Gastroesophageal sphincter (tissue), 4 donors: ENCODE measurements at regions not wholly inside any gene's neighbourhood (a gene's known extent, or its start where the extent isn't known, plus 50 kb on each side); places are given as distances from the start of the nearest gene placed in this dataset.
"Not testable (repeated sequence)": the region's sequence is repeated elsewhere in the genome, so short reads cannot be mapped to it uniquely, and the experiment has no call there.

Experiments
- ATAC-seq: fragments of 150-250 bp; one replicate; pipeline ENCODE4 v1.9.1; 2016; ENCODE audit warnings: mild to moderate bottlenecking, moderate library complexity
- H3K27ac ChIP-seq, 4 donors: fragments of 200-600 bp; sonication (generic) in 3 of 4; 1 replicate in 3 of 4; 2 replicates in 1 of 4; pipeline ENCODE4 v1.5.1; 2016 to 2019
- H3K27me3 ChIP-seq: fragments of 200-600 bp; sonication (generic); one replicate; pipeline ENCODE4 v1.5.1; 2019
- H3K36me3 ChIP-seq, 2 donors: fragments of 200-600 bp; sonication (generic); one replicate each; pipeline ENCODE4 v1.5.1; 2019; ENCODE audit warnings: control low read depth in 1 of 2
- H3K4me1 ChIP-seq, 3 donors: fragments of 200-600 bp; sonication (generic); 1 replicate in 2 of 3; 2 replicates in 1 of 3; pipeline ENCODE4 v1.5.1; 2016 to 2019; ENCODE audit warnings: control low read depth in 2 of 3
- H3K4me3 ChIP-seq, 2 donors: fragments of 200-600 bp; sonication (generic); one replicate each; pipeline ENCODE4 v1.5.1; 2019; ENCODE audit warnings: mild to moderate bottlenecking in 1 of 2, moderate library complexity in 1 of 2
- H3K9me3 ChIP-seq, 3 donors: fragments of 200-600 bp; sonication (generic); one replicate each; pipeline ENCODE4 v1.5.1; 2017 to 2019; ENCODE audit warnings: control low read depth in 2 of 3
- EP300 ChIP-seq: sonication (generic); formaldehyde crosslinking; IDR thresholded peaks from one replicate; pipeline ENCODE4 v1.6.1; 2017; ENCODE audit warnings: antibody characterized with exemption, mild to moderate bottlenecking
- POLR2A ChIP-seq, 2 donors: fragments of 450-650 bp; IDR thresholded peaks; one replicate each; pipeline ENCODE4 v1.6.1; 2017; ENCODE audit warnings: antibody characterized with exemption in 2 of 2, mild to moderate bottlenecking in 2 of 2, moderate library complexity in 1 of 2
- POLR2AphosphoS5 ChIP-seq: sonication (generic); formaldehyde crosslinking; IDR thresholded peaks from one replicate; pipeline ENCODE4 v1.6.1; 2017; ENCODE audit warnings: antibody characterized with exemption
- WGBS, 2 donors: methylation state at CpG; one replicate each; pipeline ENCODE4 v1.1.5; 2018; ENCODE audit warnings: low coverage in 1 of 2; 5-methylcytosine and 5-hydroxymethylcytosine counted together
- TF ChIP-seq, protein P1 (sequence below), 4 experiments: fragments of 200-600 bp in 2 of 4; fragments of 450-650 bp in 2 of 4; sonication (generic) in 1 of 4; IDR thresholded peaks; one replicate each; pipeline ENCODE4 v1.5.1; 2017 to 2019; ENCODE audit warnings: antibody characterized with exemption in 4 of 4, mild to moderate bottlenecking in 2 of 4, moderate library complexity in 2 of 4

DNA sequence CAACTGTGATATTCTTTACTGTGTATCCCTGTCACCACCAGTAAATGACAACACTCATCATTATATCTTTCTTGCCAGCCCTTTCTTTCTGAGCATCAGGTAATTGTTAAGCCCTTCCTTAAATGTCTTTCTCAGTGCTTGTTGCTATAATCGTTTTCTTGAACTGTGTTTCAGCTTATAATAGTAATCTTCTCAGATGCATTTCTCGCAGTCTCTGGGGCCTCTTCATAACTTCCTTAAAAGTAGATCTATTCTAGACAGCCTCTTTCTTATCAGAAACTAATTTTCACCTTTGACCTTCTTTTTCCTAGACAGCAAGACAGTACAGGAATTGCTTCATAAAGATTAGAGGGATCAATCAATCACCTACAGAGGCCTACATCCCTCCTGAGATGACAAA is 648.1 kb downstream of the CPS1 start:
- no peaks in the 10 kb centered on the region for H3K9me3 ChIP-seq
- 63 to 73% methylated on average over 2 of the region's 2 CpGs for WGBS, 2 donors
- TF ChIP-seq, protein P1, sequence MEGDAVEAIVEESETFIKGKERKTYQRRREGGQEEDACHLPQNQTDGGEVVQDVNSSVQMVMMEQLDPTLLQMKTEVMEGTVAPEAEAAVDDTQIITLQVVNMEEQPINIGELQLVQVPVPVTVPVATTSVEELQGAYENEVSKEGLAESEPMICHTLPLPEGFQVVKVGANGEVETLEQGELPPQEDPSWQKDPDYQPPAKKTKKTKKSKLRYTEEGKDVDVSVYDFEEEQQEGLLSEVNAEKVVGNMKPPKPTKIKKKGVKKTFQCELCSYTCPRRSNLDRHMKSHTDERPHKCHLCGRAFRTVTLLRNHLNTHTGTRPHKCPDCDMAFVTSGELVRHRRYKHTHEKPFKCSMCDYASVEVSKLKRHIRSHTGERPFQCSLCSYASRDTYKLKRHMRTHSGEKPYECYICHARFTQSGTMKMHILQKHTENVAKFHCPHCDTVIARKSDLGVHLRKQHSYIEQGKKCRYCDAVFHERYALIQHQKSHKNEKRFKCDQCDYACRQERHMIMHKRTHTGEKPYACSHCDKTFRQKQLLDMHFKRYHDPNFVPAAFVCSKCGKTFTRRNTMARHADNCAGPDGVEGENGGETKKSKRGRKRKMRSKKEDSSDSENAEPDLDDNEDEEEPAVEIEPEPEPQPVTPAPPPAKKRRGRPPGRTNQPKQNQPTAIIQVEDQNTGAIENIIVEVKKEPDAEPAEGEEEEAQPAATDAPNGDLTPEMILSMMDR (IDR thresholded peaks at IDR 0.05), result no peak
- TF ChIP-seq EP300 (no peak), POLR2AphosphoS5 (no peak), POLR2A (IDR thresholded peaks at IDR 0.05) (no peak)
- H3K27ac ChIP-seq, result no peak overlapping the region
- ATAC-seq, result no peak
- no peaks in the 10 kb centered on the region for H3K27me3 ChIP-seq
- H3K36me3 ChIP-seq, result no peaks in the 10 kb centered on the region
- H3K4me3 ChIP-seq, result no peak overlapping the region
- H3K4me1 ChIP-seq, result no peaks in the 10 kb centered on the region

DNA sequence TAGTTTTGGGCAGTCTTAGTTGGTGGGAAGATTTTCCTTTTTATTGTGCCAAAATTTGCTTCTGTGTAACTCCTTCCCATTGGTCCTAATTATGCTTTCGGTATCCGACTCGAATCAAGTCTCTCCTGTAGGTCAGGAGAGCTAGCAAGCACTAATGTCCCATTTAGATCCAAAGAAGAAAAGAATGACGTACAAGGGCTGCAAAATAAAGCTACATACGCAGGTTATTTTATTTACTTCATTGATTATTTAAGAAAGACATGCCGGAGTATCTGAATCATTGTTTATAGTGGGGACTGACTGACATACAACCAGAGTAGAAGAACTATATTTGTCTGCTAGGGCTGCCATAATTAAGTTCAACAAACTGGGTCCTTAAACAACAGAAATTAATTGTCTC is 648.5 kb downstream of the CPS1 start:
- ATAC-seq, result no peak
- Histone ChIP-seq H3K27ac (no peak overlapping the region), H3K27me3 (no peaks in the 10 kb centered on the region), H3K36me3 (no peaks in the 10 kb centered on the region), H3K4me1 (no peaks in the 10 kb centered on the region), H3K9me3 (no peaks in the 10 kb centered on the region), H3K4me3 (no peak overlapping the region)
- no peak for TF ChIP-seq POLR2A (IDR thresholded peaks at IDR 0.05)
- TF ChIP-seq, protein P1 (IDR thresholded peaks at IDR 0.05), result no peak
- TF ChIP-seq POLR2AphosphoS5, result no peak
- TF ChIP-seq EP300, result no peak
- WGBS, 2 donors, result 76 to 80% methylated on average over 6 of the region's 6 CpGs

DNA sequence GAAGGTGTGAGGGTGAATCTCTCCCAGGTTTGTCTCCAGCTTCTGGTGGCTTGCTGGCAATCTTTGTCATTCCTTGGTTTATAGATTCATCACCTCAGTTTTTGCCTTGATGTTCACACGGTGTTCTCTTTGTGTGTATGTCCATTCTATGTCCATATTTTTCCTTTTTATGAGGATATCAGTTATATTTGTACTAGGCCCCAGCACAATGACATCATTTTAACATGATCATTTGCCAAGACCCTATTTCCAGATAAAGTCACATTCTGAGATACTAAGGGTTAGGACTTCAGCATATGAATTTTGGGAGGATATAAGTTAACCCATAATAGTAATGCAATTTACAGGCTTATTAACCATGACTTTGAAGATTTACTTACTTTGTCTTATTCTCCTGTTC is 649.0 kb downstream of the CPS1 start:
- 65 to 90% methylated on average over 1 of the region's 1 CpG for WGBS, 2 donors
- Histone ChIP-seq H3K9me3 (no peaks in the 10 kb centered on the region), H3K27ac (no peak overlapping the region), H3K36me3 (no peaks in the 10 kb centered on the region), H3K4me3 (no peak overlapping the region), H3K27me3 (no peaks in the 10 kb centered on the region), H3K4me1 (no peaks in the 10 kb centered on the region)
- TF ChIP-seq POLR2AphosphoS5, result no peak
- TF ChIP-seq, protein P1 (IDR thresholded peaks at IDR 0.05), result no peak
- TF ChIP-seq EP300, result no peak
- TF ChIP-seq POLR2A (IDR thresholded peaks at IDR 0.05), result no peak
- ATAC-seq, result no peak

DNA sequence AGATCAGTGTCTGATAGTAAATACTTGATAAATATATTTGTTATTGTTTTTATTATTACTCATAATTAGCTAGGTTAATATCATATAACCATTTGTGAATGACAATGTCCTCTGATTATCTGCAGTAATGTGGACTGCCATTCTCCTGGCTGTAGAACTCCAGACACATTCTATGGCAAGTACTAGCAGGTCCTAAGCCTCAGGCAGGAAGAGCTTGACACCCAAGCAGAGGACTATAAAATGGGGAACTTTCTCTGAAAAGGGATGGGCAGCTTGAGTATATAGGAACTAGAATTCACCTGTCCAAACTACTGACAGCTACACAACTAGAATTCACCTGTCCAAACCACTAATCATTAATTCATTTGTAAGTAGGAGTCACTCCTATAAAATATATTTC is 649.4 kb downstream of the CPS1 start:
- no peaks in the 10 kb centered on the region for H3K36me3 ChIP-seq
- no peaks in the 10 kb centered on the region for H3K27me3 ChIP-seq
- H3K4me3 ChIP-seq, result no peak overlapping the region
- H3K9me3 ChIP-seq, result no peaks in the 10 kb centered on the region
- no peak for ATAC-seq
- H3K4me1 ChIP-seq, result no peaks in the 10 kb centered on the region
- H3K27ac ChIP-seq, result no peak overlapping the region
- TF ChIP-seq EP300 (no peak), POLR2A (IDR thresholded peaks at IDR 0.05) (no peak), POLR2AphosphoS5 (no peak)
- TF ChIP-seq, protein P1 (IDR thresholded peaks at IDR 0.05), result no peak

DNA sequence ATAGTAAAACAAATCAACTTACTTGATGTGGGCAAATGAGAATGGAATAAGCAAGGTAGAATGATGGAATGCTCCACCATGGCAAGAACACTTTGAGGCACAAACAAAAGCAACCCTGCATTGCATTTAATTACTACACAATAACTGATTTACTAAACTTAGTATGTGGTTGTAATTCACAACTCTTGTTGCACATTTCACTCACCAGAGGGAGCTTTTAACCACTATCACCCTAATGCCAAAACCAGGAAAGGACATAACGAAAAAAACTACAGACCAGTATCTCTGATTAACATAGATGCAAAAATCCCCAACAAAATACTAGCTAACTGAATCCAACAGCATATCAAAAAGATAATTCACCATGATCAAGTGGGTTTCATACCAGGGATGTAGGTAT is 659.8 kb downstream of the CPS1 start:
- peaks cover 0 to 5% (median 0%) of the 10 kb centered on the region in 3 donors for H3K9me3 ChIP-seq
- H3K4me3 ChIP-seq, result no peak overlapping the region
- TF ChIP-seq, protein P1 (IDR thresholded peaks at IDR 0.05), result no peak
- no peak for TF ChIP-seq POLR2AphosphoS5
- TF ChIP-seq EP300, result no peak
- TF ChIP-seq POLR2A (IDR thresholded peaks at IDR 0.05), result no peak
- H3K4me1 ChIP-seq, result no peaks in the 10 kb centered on the region
- no peaks in the 10 kb centered on the region for H3K36me3 ChIP-seq
- H3K27me3 ChIP-seq, result no peaks in the 10 kb centered on the region
- H3K27ac ChIP-seq, result no peak overlapping the region
- ATAC-seq, result no peak
- 23 to 44% methylated on average over 1 of the region's 1 CpG for WGBS, 2 donors

DNA sequence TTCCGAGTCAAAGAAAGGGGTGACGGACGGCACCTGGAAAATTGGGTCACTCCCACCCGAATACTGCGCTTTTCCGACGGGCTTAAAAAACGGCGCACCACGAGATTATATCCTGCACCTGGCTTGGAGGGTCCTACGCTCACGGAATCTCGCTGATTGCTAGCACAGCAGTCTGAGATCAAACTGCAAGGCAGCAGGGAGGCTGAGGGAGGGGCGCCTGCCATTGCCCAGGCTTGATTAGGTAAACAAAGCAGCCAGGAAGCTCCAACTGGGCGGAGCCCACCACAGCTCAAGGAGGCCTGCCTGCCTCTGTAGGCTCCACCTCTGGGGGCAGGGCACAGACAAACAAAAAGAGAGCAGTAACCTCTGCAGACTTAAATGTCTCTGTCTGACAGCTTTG is 663.1 kb downstream of the CPS1 start:
- WGBS, 2 donors, result 60 to 100% methylated on average over 1 of the region's 15 CpGs
- not testable (repeated sequence) for H3K4me3 ChIP-seq, H3K4me1 ChIP-seq, H3K36me3 ChIP-seq, H3K9me3 ChIP-seq, ATAC-seq, H3K27ac ChIP-seq, H3K27me3 ChIP-seq
